ENCODE measurements at regions not wholly inside any gene's neighbourhood (a gene's known extent, or its start where the extent isn't known, plus 50 kb on each side); places are given as distances from the start of the nearest gene placed in this dataset.

DNA sequence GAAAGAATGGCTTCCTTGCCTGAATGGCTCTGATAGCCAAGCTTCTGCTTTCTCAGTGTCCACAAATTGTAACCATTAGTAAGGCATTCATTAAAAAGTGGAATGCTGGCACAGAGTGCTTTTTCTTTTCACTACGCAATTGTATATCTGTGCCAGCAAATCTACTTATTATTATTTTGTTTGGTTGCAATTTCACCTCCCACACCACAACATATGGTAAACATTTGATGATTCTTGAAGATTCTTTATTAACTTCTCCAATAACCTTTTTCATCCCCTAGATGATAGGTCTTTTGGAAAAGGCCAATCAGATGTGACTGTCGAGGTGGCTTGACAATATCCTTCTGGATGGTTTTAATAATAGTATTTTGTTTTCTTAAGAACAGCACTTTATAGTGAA is 234.1 kb downstream of the TMEM38B start:
- FAIRE-seq: no peak

DNA sequence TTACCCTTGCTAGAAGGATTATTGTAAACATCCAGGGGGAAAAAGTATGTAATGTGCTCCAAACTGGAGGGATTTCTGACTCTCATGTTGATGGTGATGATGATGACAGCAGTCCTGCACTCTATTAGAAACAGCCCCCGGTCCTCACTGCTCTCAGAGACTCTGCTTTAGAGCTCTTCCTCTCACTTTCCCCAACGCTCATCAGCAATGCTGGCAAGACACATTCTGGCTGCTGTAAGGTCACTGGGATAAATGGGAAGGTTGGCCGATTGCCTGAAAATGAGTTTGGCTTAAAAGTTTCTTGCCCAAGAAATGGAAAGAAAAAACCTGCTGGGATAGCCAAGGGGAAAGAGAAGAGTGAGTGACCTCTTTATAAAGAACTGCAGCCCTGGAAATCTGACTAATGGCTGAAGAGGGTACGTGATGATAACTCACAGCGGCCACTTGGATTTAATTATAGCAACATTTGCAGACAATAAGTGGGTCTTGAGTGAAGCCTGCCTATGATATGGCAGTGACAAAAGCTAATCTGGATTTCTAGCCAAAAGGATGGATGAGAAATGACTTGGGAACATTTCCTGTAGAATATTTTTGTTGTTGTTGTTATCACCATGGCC is 235.8 kb downstream of the TMEM38B start:
- no peak for FAIRE-seq

GRCh38 chr9:105932276-105932675 is 237.9 kb downstream of the TMEM38B start:
- no peak for FAIRE-seq

DNA sequence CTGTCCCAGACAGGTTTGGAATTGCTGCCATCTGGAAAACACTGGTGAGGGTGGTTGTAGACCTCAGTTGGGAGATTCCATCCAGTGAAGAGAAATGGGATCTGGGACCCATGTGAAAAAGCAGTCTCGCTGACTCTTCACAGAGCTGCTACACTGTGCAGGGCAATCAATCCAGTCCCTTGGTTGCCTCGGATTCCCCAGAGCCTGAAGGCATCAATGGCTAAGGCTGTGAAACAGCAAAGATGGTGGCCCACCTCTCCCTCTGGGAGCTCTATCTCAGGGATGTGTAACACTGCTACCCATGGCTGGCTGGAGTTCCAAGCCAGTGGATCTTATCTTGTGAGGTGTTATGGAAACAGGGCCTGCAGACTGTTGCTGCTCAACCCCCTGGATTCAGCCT is 256.1 kb downstream of the TMEM38B start:
- no peak for FAIRE-seq

GRCh38 chr9:105950894-105951293 is 256.6 kb downstream of the TMEM38B start:
- FAIRE-seq: no peak

DNA sequence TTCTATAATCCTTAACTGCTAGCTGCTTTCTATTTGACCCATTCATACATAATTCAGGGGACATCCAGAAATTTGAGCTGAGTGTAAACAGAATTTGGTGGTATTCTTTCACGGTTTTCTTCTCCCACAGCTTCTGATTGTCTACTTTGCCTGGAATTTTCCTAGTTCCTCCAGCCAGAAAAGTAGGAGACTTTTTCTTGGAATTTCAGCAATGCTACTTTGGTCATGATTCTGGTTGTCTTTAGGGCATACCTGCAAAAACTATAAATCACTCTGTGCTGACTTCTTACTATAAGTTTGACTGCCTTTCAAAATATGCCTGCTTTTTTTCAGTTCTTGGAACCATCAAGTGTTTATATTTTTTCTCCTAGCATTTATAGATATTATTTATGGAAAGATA is 260.2 kb downstream of the TMEM38B start:
- no peak for FAIRE-seq

GRCh38 chr9:105957830-105958229 is 263.5 kb downstream of the TMEM38B start:
- no peak for FAIRE-seq

DNA sequence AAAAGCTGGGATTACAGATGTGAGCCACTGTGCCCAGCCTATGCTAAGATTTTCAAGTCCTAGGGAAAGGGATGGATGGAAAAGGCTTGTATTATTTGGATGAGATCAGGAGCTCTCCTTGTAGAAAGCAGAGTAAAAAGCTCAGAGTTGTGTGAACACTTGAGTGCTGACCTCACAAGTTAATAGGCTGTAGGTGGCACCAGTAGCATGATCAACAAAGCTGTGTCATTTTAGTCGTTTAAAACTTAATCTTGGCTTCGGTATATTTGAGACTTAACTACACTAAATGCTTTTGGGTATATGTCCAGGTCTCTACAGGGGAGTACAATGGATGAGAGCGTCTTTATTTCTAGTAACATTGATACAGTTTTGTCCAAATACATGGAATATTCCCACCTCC is 264.2 kb downstream of the TMEM38B start:
- peak; percentile 53 for FAIRE-seq

GRCh38 chr9:105959531-105959930 is 265.2 kb downstream of the TMEM38B start:
- FAIRE-seq: no peak

GRCh38 chr9:105963343-105964099 is 269.2 kb downstream of the TMEM38B start:
- no peak for FAIRE-seq

- FAIRE-seq: no peak
These were observed 269.8 kb downstream of the TMEM38B start for GRCh38 chr9:105964156-105964555.

DNA sequence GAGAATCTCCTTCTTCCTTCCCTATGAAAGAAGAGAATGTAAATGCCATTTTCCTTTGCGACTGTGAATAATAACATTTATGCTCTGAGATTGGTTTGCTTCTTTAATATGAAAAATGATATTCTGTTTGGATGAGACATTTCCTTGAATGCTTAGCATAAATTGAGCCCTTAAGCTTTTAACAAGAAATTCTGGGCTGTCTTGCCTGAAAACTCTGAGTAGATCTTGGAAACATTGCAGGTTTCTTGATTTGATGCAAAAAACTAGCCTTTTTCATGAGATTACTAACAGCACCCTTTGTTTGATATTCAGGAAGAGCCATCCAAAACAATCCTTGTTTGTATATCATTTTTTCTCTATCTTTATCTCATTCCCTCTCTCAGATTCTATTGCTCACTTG is 272.5 kb downstream of the TMEM38B start:
- no peak for FAIRE-seq

DNA sequence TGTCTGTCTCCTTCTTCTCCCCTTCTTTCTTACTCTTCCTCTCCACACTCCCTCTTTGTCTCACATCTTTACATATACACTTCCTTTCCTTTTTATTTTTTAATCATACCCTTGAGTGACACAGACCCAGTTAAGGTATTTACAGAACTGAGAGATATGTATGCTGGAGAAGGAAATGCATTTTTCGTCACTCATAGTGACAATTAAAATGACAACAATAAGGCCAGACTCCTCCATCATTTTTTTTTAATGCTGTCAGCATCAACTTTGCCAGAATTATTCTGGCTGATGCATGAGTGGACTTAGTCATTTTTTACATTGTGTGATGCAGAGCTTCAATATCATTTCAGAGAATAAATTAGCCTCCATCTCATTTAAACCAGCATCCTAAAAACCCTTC is 272.9 kb downstream of the TMEM38B start:
- no peak for FAIRE-seq

DNA sequence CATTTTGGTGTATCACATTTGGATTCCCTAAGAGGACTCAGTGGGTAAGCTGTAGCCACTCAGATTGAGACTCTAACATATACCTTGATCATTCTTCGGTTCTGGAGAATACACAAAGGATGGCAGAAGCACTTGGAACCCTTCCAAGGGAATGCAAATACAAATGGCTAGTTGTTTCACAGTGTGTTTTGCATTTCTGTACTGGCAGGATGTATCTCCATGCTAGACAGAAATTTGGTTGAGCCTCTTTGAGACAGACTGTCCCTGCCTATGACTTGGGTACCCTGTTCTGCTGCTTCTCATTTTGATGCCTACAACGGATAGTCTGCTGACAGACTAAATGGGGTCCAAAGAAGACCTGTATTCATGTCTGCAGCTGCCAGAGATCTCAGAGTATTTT is 273.5 kb downstream of the TMEM38B start:
- no peak for FAIRE-seq

DNA sequence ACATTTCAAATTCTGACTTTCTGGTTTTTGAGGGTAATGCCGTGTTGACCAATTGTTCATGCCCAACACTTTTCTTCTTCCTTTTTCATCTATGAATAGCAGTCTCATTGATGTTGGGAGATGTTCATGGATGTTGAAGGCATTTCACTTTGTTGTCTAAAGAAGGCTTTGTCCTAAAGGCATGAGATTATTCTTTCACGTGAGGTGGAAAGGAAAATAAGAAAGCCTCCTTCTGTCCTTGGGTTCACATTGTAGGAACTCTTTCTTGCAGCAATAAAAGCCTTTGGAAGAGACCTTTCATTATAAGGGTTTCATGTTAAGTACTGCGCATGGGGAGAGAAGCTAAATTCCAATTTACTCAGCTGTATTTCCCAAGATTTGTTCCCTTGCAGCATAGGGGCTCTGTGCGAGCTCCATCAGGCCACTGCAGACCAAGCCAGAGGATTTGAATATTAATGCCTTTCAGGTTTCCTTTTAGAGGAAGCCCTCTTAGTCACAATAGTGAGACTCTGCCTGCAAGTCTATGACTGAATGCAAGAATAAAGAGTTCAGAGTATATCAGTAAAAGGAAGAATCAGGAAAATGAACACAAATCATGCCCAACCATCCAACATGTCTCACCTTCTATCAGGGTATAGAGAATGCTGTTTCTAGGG is 274.6 kb downstream of the TMEM38B start:
- FAIRE-seq: no peak

- FAIRE-seq: no peak
These were observed 275.3 kb downstream of the TMEM38B start for GRCh38 chr9:105969636-105970035.

- no peak for FAIRE-seq
These were observed 277.6 kb downstream of the TMEM38B start for GRCh38 chr9:105971986-105972385.

- no peak for FAIRE-seq
These were observed 278.3 kb downstream of the TMEM38B start for GRCh38 chr9:105972466-105973204.

DNA sequence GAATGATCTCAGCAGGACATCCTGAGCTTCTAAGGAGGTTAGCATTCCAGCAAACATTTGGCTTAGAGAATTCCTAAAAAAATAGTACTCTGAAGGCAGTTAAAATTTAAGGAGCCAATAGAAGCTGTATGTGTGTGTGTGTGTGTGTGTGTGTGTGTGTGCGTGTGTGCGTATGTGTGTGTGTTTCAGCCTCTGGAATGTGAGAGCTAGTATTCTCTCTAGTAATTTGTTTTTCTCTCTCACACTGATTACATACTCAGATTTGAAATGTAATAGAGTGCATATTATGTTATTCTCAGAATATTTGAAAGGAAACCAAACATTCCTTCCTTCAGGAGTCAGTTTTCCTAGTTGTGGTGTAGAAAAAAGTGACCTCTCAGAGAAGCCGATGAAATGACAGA is 279.6 kb downstream of the TMEM38B start:
- no peak for FAIRE-seq

GRCh38 chr9:105975886-105976645 is 281.7 kb downstream of the TMEM38B start:
- no peak for FAIRE-seq

- no peak for FAIRE-seq
These were observed 284.0 kb downstream of the TMEM38B start for GRCh38 chr9:105978336-105978735.

GRCh38 chr9:105978826-105979225 is 284.5 kb downstream of the TMEM38B start:
- no peak for FAIRE-seq

- no peak for FAIRE-seq
These were observed 284.9 kb downstream of the TMEM38B start for GRCh38 chr9:105979290-105979689.

Measured in islet of Langerhans (tissue), 1 donor.